HCT116 (cell line): ENCODE measurements at regions not wholly inside any gene's neighbourhood (a gene's known extent, or its start where the extent isn't known, plus 50 kb on each side); places are given as distances from the start of the nearest gene placed in this dataset.

Experiments used
- CEBPB ChIP-seq: IDR thresholded peaks from 2 replicates; pipeline ENCODE4 v1.6.1; 2012; ENCODE audit warnings: low read depth
- CTCF ChIP-seq, 3 experiments: fragments of 200-600 bp in 1 of 3; sonication (generic) in 1 of 3; IDR thresholded peaks in 2 of 3; conservative IDR thresholded peaks in 1 of 3; 2 replicates each; pipeline ENCODE4 v1.5.1; 2012 to 2017; ENCODE audit warnings: low read depth in 2 of 3, low read length in 2 of 3, antibody characterized with exemption in 1 of 3, borderline replicate concordance in 1 of 3, control low read depth in 1 of 3, mild to moderate bottlenecking in 1 of 3, mixed read lengths in 1 of 3, mixed run types in 1 of 3, moderate library complexity in 1 of 3; ENCODE audit not compliant: insufficient read depth in 1 of 3
- EGR1 ChIP-seq: IDR thresholded peaks from 2 replicates; pipeline ENCODE4 v1.6.1; 2012; ENCODE audit warnings: low read depth
- ELF1 ChIP-seq: IDR thresholded peaks from 2 replicates; pipeline ENCODE4 v1.6.1; 2012; ENCODE audit warnings: low read depth, borderline replicate concordance
- POLR2A ChIP-seq: IDR thresholded peaks from 2 replicates; pipeline ENCODE4 v1.7.0; 2011; ENCODE audit warnings: borderline replicate concordance; ENCODE audit not compliant: insufficient read depth, insufficient read length; ENCODE audit errors: extremely low read depth
- POLR2AphosphoS5 ChIP-seq: IDR thresholded peaks from 2 replicates; pipeline ENCODE4 v1.6.1; 2011; ENCODE audit warnings: mild to moderate bottlenecking, low read depth, low read length, moderate library complexity
- TCF7L2 ChIP-seq: IDR thresholded peaks from 2 replicates; pipeline ENCODE4 v1.7.0; 2011; ENCODE audit warnings: borderline replicate concordance, inconsistent platforms; ENCODE audit not compliant: insufficient read depth, insufficient read length; ENCODE audit errors: extremely low read depth

DNA sequence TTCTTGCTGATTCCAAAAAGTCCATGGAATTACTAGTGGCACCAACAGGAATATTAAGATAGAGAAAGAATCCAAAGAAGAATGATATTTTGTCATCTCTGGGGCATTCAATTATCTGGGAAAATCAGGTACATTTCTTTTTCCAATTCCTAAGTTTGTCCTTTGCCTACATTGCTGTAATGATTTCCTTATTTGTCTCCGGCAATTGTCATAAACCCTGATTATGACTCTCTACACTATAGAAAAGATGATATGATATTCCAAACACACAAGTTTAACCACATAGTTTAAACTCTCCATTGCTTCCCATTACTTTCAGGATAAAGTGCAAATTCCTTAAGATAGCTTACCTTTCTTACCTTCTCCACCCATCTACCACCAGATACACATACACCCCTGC lies 647.0 kb downstream of the PLPP3 start:
- TF ChIP-seq CTCF (IDR thresholded peaks at IDR 0.05 in 2 of 3, conservative IDR thresholded peaks at IDR 0.05 in 1 of 3; ENCODE audit: borderline replicate concordance in 1 of 3, insufficient read depth in 1 of 3, low read depth in 2 of 3, low read length in 2 of 3) (no peak), CEBPB (no peak), EGR1 (no peak), ELF1 (no peak), POLR2AphosphoS5 (no peak), TCF7L2 (no peak), POLR2A (no peak)
